RKO (cell line): ENCODE measurements at regions not wholly inside any gene's neighbourhood (a gene's known extent, or its start where the extent isn't known, plus 50 kb on each side); places are given as distances from the start of the nearest gene placed in this dataset.

Experiments
- DNase-seq: peaks from one replicate; pipeline ENCODE4 v3.0.0-alpha.2; 2016; ENCODE audit warnings: low spot score

DNA sequence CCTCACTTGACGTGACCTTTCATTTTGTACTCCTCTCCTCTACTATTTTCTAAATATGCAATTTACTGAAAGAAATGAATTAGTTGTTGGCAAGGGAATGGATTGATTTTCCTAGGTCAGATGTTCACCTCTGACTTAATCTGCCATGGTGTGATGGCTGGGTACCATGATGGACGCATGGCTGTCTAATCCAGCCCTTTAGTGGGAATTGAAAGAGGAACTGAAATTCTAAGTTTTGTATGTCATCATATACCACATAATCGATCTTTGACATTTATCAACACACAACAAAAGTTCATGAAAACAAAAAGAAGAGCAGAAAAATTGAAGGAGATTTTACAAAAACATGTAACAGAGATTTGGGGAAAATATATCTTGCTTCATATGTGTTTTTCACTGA is 331.3 kb upstream of the SNX7 start:
- DNase-seq = no peak

DNA sequence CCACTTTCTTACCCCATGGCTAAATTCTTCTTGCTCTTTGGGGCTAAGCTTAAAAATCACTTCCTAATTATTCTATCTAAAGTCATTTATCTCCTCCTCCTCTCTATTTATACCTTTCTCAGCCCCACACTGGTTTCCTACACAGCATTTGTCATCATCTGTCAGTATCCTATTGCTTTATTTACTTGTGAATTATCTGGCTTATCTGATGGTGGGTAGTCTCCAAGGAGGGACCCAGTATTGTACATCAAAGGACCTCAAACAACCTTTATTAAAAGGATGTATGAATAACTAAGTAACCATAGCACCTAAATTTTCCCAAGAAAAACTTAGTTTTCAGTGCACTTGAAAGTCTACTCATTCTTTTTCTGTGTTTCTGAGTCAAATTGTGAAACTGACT is 332.7 kb upstream of the SNX7 start:
- DNase-seq = no peak

DNA sequence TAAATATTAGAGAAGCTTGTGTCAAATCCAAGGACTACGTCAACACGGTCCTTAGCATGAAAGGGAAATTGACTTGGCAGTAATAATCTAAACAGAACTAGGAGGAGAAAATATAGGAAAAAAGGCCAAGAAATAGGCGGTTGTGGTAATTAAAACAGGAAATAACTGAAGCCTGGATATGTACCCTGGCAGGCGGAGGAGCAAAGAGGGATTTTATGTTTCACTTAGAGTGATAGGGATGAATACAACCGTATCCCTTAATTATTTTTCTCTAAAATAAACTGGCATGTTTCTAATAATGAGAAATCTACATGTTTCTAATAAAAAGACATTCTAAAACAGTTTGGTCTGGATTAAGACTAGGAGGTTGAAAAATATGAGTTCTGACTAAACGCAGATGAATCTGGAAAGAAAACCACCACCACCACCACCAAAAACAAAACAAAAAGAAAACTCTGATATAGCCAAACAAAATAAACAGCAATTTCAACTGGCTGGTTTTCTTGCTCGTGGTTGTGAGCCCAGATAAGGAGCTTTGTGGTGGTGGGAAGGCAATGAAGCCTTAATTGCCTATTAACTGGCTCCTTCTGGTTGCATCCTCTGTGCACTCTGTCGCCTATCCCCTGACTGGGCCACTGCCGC is 334.2 kb upstream of the SNX7 start:
- DNase-seq = no peak

DNA sequence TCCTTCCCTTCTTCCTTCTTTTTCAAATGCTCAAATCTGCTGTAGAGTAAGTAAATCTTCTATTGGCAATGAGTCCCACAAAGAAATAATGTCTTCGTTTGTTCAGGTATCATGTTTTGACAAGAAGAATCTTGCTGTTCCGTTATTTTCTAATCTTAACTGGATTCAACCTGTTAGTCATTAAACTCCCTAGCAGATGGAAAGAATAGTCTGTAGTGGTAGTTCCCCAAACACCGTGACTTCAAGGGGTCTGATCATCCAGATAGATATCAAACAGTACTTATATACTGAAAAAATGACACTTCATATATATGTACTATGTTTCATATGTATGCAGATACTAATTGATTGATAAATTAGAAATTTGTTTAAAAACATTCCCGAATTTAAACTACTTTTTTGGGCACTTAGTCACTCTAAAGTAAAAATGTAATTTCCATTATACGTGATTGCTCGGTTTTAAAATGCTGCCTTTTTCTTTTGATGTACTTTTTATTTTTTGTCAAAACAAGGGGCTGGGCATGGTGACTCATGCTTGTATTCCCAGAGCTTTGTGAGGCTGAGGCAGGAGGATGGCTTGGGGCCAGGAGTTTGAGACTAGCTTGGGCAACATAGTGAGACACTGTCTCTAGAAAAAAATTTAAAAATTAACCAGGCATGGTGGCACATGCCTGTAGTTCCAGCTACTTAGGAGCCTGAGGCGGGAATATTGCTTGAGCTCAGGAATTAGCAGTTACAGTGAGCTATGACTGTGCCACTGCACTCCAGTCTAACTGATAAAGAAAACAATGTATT is 335.7 kb upstream of the SNX7 start:
- DNase-seq = peak; percentile 35

DNA sequence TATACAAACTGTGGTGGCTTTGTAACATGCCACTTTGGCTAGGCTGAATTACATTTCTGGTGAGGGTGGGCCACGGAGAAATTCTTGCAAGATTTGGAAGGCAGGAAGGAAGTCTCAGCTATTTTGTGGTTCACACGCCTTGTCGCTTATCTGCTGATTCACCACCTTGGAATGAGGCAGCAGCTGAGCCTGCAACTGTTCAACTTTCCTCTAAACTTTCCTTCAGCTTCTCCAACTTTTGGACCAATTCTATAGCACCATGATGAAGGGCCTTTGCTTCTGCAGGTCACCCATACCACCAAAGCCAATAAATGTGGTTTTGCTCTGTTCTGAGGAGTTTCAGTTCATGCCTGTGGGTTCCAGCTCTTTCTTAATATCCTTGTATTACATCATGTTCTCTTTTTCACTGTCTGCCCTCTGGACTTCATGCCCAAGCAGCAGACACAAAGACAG is 337.6 kb upstream of the SNX7 start:
- peak; percentile 70 for DNase-seq

DNA sequence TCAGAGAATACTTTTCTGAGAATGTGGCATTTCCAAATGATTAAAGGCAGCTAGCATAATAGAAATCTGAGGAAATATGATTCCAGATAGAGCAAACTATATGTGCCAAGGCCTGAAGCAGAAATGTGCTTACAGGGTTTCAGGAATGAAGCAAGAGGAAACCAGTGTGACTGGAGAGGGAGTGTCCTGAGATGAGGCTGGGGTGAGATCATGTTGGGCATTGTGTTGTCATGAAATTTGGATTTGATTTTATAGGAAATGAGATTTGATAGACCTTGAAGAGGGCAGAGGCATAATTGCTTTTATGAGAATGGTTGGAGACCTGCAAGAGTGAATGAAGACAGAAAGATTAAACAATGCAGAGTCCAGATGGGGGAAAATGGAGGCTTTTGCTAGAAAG is 338.1 kb upstream of the SNX7 start:
- peak; percentile 12 for DNase-seq

DNA sequence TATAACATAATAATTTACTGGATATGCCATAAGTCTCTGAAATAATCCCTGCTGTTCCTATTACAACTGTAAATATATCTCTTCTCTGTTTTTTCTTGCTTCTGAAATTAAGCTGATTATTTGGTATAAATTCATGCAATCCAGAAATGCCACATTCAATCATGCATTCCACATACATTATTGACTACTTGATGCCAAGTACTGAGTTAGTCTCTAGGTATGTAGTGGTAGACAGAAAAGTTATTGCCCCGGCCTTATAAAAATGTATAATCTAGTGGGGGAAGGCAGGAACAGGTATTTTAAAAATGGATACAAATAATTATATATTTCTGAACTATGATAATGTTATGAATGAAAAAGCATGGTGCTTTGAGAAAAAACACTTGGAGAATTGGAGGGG is 338.6 kb upstream of the SNX7 start:
- no peak for DNase-seq

DNA sequence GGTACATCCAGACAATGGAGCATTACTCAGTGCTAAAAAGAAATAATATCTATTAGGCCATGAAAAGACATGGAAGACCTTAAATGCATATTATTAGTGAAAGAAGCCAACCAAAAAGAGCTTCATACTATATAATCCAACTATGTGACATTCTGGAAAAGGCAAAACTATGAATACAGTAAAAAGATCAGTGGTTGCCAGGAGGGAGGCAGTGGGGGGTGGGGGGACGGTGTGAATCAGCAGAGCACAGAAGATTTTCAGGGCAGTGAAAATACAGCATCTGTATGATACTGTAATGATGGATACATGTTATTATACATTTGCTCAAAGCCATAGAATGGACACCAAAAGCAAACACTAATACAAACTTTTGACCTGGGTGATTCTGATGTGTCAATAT is 339.4 kb upstream of the SNX7 start:
- no peak for DNase-seq

DNA sequence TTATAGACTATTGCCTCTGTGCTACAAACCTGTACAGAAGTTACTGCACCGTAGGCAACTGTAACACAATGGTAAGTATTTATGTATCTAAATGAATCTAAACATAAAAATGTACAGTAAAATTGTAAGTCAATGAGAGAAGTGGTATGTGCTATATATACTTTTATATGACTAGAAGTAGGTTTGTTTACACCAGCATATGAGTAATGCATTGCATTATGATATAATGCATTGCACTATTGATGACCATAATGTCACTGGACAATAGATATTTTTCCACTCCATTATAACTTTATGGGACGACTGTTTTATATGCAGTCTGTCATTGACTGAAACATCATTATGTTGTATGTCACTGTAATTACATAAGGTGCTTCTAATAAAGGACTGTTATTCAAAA is 340.3 kb upstream of the SNX7 start:
- no peak for DNase-seq

DNA sequence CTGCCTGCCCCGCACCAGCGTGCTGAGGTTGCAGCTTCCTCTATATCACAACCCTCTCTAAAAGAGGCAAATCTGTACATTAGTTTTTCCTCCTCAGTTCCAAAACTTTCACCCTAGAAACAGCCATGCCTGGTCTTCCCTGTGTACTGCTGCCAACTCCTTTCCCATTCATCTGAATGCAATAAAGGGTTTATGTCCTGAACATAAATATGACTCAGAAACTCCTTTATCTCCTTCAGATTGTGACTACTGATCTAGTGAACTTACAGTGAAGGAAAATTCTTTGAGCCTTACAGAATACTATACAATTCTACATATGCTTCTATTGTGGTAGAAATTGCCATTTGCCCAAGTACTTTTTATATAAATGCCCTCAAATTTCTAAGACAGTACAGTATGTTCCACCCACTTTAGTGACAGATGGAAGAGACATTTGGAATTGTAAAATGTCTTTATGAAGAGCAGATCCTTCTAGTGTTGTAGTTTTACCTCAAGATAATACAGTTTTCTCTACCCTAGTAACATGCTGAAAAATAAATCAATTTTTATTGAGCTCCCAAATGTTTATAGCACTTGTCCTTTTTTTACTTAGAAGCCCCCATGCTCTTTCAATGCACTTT is 345.1 kb upstream of the SNX7 start:
- DNase-seq = no peak

DNA sequence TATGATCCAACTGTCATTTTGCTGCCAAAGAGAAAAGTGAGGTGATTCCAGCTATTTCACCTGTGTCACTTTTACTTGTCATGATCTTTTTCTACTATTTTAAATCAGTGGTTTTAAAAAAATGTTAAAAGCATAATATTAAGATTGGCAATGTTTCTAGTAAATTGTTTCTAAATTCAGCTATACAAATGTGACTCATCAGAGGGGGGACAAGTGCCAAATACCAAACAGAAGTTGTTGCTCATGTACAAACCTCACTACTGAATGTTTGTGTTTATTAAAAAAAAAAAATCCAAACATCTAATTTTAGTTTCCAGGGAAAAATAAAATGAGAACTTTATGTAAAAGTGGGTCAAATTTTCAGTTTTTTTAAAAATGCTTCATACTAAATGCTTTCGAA is 346.2 kb upstream of the SNX7 start:
- DNase-seq = no peak

DNA sequence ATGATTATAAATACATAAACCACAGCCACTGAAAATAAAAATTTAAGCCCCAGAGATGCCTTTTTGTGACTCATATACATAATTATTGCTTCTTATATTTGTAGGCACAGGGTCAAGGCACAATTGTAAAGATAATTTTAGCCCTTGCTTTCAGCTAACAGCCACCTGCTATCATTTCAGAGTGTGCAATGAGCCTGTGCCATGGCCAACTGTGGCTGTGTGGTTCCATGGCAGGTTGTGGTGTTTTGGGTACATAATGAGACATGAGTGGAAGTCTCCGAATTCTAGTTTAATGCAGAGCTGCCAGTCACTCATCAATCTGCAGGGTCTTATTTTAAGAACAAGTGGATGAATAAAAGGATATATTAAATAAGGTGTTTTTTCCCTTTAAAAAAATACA is 346.9 kb upstream of the SNX7 start:
- DNase-seq = no peak

DNA sequence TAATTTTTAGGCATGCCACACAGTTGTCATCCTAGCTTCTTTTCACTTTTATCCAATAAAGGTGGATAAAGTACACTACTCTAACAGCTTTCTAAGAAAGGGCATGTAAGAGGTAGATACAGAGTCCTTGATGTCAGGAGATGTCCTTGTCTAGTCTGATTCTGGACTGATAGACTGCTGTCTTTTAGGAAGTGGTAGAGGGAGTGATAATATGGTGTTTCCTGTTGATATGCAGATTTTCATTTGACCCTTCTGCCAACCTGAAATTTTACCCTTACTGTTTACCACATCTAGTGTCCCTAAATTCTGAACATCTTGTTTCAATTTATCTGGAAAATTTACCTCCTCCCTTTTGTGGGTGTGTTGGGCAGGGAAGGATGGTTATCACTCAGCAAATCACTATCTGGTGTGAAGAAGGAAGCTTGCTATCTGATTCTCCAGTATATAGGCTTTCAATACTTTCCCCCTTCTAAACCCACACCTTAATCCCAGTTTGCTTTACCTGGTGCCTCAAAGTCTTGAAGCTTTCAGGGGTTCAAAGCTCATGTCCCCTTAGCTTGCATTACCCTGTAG is 354.9 kb upstream of the SNX7 start:
- DNase-seq = no peak

DNA sequence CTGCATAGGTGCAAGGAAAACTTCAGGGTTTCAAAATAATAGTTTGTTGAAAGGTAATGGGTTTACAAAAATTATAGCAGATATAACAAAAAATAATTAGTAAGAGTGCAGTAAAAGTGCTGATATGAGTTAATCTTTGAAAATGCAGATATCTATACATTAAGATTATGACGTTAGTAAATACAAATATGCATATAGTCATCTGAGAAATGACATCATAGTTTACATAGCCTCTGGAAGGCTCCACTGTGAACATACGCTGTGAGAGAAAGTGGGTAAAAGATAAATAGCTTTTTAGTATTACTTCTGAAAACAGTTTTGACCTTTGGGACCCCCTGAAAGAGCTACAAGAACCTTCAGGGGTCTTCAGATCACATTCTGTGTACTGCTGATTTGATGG is 356.2 kb upstream of the SNX7 start:
- DNase-seq = no peak

DNA sequence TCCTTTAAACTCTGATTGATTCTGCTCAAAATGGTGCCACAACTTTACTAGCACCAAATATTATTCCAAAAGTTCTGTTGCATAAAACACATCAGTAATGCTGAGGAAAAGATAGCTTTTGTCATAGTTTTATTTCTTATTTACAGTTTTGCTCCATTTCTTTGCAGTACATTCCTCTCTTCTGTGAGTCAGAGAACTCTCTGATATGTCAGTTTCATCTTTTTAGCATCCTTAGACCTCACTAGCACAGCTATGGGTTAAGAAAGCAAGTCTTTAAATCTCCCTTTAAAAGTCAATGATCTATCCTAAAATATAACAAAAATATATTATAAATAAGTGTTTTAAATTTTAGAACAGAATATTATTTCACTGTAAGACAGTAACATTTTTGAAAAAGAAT is 356.6 kb upstream of the SNX7 start:
- no peak for DNase-seq

DNA sequence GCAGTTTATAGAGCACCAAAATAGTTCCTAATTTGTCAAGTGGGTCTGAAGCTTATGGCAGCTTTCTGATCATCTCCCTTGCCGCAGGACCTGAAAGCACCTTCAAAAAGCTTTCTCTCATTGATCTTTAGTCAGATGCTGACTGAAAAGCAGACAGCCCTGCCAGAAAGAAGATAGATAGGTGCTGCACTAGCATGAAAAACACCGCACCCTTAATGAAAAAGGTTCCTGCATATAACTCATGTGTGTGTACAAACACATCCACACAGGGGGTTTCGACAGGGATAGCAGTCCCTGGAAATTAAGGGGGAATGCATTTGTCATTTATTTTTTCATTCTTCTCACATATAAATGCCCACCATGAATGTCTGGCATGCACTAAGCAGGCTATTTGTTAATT is 361.7 kb upstream of the SNX7 start:
- DNase-seq = no peak

DNA sequence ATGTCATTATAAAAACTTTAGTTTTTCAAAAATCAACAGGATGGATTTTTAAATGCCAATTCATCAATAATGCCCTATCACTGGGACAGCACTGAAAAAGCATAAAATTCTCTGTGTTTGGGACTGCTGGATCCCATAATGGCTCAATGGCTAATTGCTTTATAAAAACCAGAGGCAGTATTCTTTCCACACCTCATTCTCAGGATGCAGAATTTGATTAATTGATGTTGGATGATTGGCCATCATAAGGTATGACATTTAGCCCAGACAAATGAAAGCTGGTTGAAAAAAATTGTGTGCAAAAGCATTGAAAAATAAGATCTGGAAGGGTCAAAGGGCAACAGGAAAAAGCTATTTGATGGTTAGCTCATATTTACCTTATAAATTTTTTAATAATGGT is 362.2 kb upstream of the SNX7 start:
- no peak for DNase-seq

DNA sequence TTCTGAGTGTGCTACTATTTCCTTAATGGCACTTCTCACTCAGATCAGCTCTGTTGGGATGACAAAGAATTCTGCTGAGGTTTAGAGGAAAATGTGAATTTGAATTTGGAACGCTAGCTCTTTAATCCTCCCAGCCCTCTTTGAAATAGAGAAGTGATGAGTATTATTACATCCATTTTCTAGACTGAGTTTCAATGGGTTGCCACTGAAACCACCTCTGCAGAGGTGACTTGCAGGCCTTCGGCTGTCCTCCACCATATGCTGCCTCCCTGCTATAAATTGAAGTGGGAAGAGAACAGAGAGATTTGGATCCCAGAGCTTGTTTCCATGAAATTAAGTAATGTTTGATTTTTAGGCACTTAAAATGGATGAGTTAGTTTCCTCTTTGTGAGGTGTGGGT is 363.2 kb upstream of the SNX7 start:
- no peak for DNase-seq

DNA sequence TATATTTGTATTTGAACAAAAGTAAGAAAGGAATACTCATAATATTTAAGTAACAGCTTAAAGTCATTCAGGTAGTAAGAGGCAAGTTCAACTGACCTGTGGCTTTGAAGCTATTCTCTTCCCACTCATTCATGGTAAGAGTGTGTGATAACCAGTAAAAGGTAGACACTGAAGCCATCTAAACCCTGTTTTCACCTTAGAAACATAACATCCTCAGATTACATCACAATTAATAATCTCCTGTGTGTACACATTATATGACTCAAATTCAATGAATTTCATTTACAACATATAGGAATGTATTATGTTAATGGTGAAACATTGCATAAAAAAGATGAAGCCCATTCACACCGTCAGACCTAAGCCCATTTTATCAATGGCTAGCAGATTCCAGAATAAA is 364.8 kb upstream of the SNX7 start:
- no peak for DNase-seq

DNA sequence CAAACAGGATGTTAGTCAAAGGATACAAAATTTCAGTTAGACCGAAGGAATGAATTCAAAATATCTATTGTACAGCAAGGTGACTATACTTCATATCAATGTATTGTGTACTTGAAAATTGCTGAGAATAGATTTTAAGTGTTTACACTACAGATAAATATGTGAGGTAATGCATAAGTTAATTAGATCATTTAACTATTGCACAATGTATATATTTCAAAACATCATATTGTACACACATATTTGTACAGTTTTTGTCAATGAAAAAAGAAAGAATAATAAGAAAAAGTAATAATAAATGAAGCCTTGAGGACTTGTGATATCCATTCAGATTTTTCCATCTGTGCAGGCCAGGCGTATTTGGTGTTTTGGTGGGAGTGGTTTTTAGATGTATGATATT is 367.4 kb upstream of the SNX7 start:
- DNase-seq = no peak

DNA sequence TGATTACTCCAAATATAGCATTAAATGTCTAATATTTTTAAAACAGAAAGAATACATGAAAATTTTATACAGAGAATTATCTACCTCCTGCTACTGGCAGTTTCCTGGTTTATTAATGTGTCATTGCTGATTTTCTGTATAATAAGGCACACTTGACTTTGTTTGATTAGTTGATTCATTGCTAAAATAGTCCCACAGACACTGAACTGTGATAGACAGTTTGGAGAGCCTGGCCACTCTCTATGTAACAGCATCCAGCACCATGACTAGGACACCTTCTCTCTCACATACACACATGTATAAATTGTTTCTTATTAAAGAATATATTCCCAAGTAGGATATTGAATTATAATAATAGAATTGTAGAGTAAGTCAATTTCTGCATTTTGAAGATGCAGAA is 368.5 kb upstream of the SNX7 start:
- no peak for DNase-seq

DNA sequence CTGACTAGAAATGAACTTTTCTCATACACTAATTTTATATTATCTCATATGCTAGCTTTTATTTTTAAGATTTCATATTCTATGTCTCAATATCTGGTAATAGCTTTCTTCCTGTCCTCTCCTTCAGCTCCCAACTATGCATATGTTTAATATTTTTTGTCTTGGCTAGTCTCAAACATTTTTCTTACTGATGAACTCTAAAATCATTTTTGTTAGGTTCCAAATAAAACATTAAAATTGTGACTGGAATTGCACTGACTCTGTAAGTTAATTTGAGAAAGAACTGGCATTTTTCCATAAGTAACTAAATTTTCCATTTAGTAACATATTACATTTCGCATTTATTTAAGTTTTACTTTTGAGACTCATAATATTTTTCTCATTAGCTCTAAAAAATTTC is 368.5 kb upstream of the DPYD start:
- DNase-seq = no peak

DNA sequence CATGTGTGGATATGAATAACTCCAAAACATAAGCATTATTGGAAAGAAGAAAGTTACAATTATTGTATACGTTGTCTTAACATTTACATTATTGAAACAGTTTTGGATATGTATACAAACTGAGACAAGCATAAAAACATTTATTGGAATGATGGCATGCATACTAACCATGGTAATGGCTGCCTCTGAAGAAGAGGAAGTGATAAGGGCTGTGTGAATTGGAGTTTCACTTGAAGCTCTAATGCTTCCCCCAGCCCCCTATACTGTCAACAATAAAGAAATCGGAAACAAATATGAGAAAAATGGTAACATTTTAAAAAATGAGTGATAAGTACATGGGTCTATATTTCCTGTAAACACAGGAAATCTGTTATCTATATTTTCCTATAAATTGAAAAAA is 367.7 kb upstream of the DPYD start:
- no peak for DNase-seq
